Endothelial cell (in vitro differentiated cells): ENCODE measurements at regions not wholly inside any gene's neighbourhood (a gene's known extent, or its start where the extent isn't known, plus 50 kb on each side); places are given as distances from the start of the nearest gene placed in this dataset.

Experiments
- DNase-seq: peaks from one replicate; pipeline ENCODE4 v3.0.0; 2021; ENCODE audit warnings: low spot score
- H3K27ac Mint-ChIP-seq: one replicate; pipeline ENCODE4 v1.8.0; 2021; ENCODE audit warnings: mixed read lengths, inconsistent platforms; ENCODE audit not compliant: unreplicated experiment
- H3K27me3 Mint-ChIP-seq: one replicate; pipeline ENCODE4 v1.8.0; 2021; ENCODE audit warnings: mild to moderate bottlenecking, moderate library complexity, mixed read lengths, inconsistent platforms; ENCODE audit not compliant: unreplicated experiment
- H3K36me3 Mint-ChIP-seq: one replicate; pipeline ENCODE4 v1.8.0; 2021; ENCODE audit warnings: mild to moderate bottlenecking, low read depth, mixed read lengths, inconsistent platforms; ENCODE audit not compliant: unreplicated experiment
- H3K4me1 Mint-ChIP-seq: one replicate; pipeline ENCODE4 v1.8.0; 2021; ENCODE audit warnings: mild to moderate bottlenecking, mixed read lengths, inconsistent platforms; ENCODE audit not compliant: unreplicated experiment
- H3K4me3 Mint-ChIP-seq: one replicate; pipeline ENCODE4 v1.8.0; 2021; ENCODE audit warnings: mild to moderate bottlenecking, mixed read lengths, inconsistent platforms; ENCODE audit not compliant: unreplicated experiment
- H3K9me3 Mint-ChIP-seq: one replicate; pipeline ENCODE4 v1.8.0; 2021; ENCODE audit warnings: mixed read lengths, inconsistent platforms; ENCODE audit not compliant: unreplicated experiment
- CTCF ChIP-seq: fragments of 200-600 bp; sonication (generic); IDR thresholded peaks from one replicate; pipeline ENCODE4 v1.5.0; 2021; ENCODE audit warnings: antibody characterized with exemption; ENCODE audit not compliant: unreplicated experiment

- Mint-ChIP-seq H3K27me3 (no peaks in the 10 kb centered on the region), H3K27ac (no peak overlapping the region), H3K4me3 (no peak overlapping the region), H3K9me3 (peaks cover 4% of the 10 kb centered on the region), H3K36me3 (no peaks in the 10 kb centered on the region), H3K4me1 (peaks cover 6% of the 10 kb centered on the region)
- no peak for TF ChIP-seq CTCF
- DNase-seq: no peak
Observed at GRCh38 chr2:76447294-76447693, 736.6 kb upstream of the GCFC2 start.

GRCh38 chr2:76446872-76447271 lies 736.2 kb upstream of the GCFC2 start:
- Mint-ChIP-seq H3K36me3 (no peaks in the 10 kb centered on the region), H3K27ac (no peak overlapping the region), H3K27me3 (no peaks in the 10 kb centered on the region), H3K4me1 (peaks cover 6% of the 10 kb centered on the region), H3K9me3 (peaks cover 4% of the 10 kb centered on the region), H3K4me3 (no peak overlapping the region)
- TF ChIP-seq CTCF: no peak
- DNase-seq: no peak

GRCh38 chr2:76445880-76446279 lies 735.2 kb upstream of the GCFC2 start:
- no peak for TF ChIP-seq CTCF
- Mint-ChIP-seq H3K4me1 (peaks cover 6% of the 10 kb centered on the region), H3K36me3 (no peaks in the 10 kb centered on the region), H3K27me3 (no peaks in the 10 kb centered on the region), H3K27ac (no peak overlapping the region), H3K4me3 (no peak overlapping the region), H3K9me3 (peaks cover 4% of the 10 kb centered on the region)
- DNase-seq: no peak

- Mint-ChIP-seq H3K4me3 (no peak overlapping the region), H3K27ac (no peak overlapping the region), H3K36me3 (no peaks in the 10 kb centered on the region), H3K27me3 (no peaks in the 10 kb centered on the region), H3K4me1 (peaks cover 6% of the 10 kb centered on the region), H3K9me3 (peaks cover 4% of the 10 kb centered on the region)
- TF ChIP-seq CTCF: no peak
- DNase-seq: no peak
Observed at GRCh38 chr2:76444732-76445131, 734.0 kb upstream of the GCFC2 start.

GRCh38 chr2:76437564-76437963 lies 726.8 kb upstream of the GCFC2 start:
- Mint-ChIP-seq H3K4me3 (no peak overlapping the region), H3K27me3 (no peaks in the 10 kb centered on the region), H3K9me3 (no peaks in the 10 kb centered on the region), H3K27ac (no peak overlapping the region), H3K4me1 (no peaks in the 10 kb centered on the region), H3K36me3 (no peaks in the 10 kb centered on the region)
- no peak for DNase-seq
- no peak for TF ChIP-seq CTCF
